ENCODE measurements at regions not wholly inside any gene's neighbourhood (a gene's known extent, or its start where the extent isn't known, plus 50 kb on each side); places are given as distances from the start of the nearest gene placed in this dataset.

GRCh38 chr9:16348531-16348930 lies 521.9 kb downstream of the BNC2 start:
- TF ChIP-seq EZH2 (IDR thresholded peaks at IDR 0.05; ENCODE audit: borderline replicate concordance, low read depth, low read length, severe bottlenecking): no peak
- no peak for TF ChIP-seq CTCF (IDR thresholded peaks at IDR 0.05; ENCODE audit: borderline replicate concordance, extremely low read depth, low read length, poor library complexity, severe bottlenecking)

Data from DND-41 (cell line).